ENCODE measurements at regions not wholly inside any gene's neighbourhood (a gene's known extent, or its start where the extent isn't known, plus 50 kb on each side); places are given as distances from the start of the nearest gene placed in this dataset.

DNA sequence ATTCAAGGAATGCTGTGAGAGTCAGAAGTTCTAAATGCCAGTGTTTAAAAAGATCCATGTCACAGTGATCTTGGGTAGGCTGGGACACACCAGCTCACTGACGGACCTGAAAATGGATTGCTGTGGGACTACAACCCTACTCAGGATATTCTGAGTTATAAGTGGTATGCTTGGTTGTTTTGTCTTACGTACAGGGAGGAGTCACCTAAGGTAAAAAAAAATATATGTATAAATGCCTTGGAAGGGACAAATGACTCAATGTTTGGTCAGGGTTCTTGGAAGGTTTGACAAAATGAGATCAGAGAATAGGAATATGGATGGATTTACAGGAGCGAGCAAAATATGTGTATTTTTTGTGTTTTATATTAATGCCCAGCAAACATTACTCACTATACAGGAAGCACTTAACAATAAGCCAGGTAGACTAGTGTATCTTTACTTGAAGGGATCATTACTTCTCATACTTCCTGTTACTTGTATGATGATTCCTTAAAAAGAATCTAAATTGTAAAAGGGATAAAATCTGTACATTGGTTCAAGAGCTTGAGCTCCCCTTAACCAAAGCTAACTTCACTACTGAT is 767.3 kb downstream of the GBE1 start:
- 83 to 87% methylated on average over 3 of the region's 3 CpGs for WGBS, 2 donors
- no peak for DNase-seq (ENCODE audit: low spot score in 2 of 2)

GRCh38 chr3:80993241-80993945 is 768.1 kb downstream of the GBE1 start:
- peaks cover 0 to 2% (median 0%) of the 10 kb centered on the region in 4 donors for H3K9me3 ChIP-seq
- WGBS, 2 donors, result 72 to 75% methylated on average over 2 of the region's 2 CpGs
- TF ChIP-seq POLR2A (IDR thresholded peaks at IDR 0.05), result no peak
- TF ChIP-seq EP300 (IDR thresholded peaks at IDR 0.05), result no peak
- TF ChIP-seq CTCF (IDR thresholded peaks at IDR 0.05), result no peak

More for the DNA sequence above, 767.3 kb downstream of the GBE1 start:
- Histone ChIP-seq H3K36me3 (no peaks in the 10 kb centered on the region), H3K27me3 (no peaks in the 10 kb centered on the region), H3K4me1 (no peaks in the 10 kb centered on the region), H3K27ac (no peak overlapping the region), H3K4me3 (no peak overlapping the region), H3K9me3 (no peaks in the 10 kb centered on the region)
- TF ChIP-seq POLR2A (IDR thresholded peaks at IDR 0.05) (no peak), CTCF (IDR thresholded peaks at IDR 0.05) (no peak), EP300 (IDR thresholded peaks at IDR 0.05) (no peak)

DNA sequence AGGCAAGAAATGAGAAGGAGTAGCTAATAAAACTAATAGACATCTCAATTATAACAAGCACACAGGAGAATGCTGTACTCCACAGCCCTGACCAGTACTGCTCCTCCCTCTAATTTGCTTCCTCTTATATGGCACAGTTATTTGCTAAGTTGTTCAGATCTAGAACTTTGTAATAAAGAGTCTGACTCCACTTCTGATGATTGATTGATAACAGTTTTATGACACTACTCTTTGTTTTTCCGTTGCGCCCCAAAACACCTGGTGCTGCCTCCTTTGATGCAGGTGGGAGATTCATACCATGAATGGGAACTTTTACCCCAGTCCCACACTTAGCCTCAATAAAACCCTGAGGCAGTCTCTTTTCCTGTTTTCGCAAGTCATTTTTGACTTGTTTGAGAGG is 777.7 kb downstream of the GBE1 start:
- Histone ChIP-seq H3K4me3 (no peak overlapping the region), H3K4me1 (no peaks in the 10 kb centered on the region), H3K27me3 (no peaks in the 10 kb centered on the region), H3K27ac (no peak overlapping the region), H3K9me3 (peaks cover 0 to 13% (median 0%) of the 10 kb centered on the region in 4 donors), H3K36me3 (no peaks in the 10 kb centered on the region)
- WGBS, 2 donors, result 40 to 48% methylated on average over 3 of the region's 3 CpGs
- TF ChIP-seq CTCF (IDR thresholded peaks at IDR 0.05) (no peak), EP300 (IDR thresholded peaks at IDR 0.05) (no peak), POLR2A (IDR thresholded peaks at IDR 0.05) (no peak)
- DNase-seq (ENCODE audit: low spot score in 2 of 2), result no peak

More at GRCh38 chr3:80993241-80993945, 768.1 kb downstream of the GBE1 start:
- Histone ChIP-seq H3K27ac (no peak overlapping the region), H3K27me3 (no peaks in the 10 kb centered on the region), H3K36me3 (no peaks in the 10 kb centered on the region), H3K4me1 (no peaks in the 10 kb centered on the region), H3K4me3 (no peak overlapping the region)
- DNase-seq (ENCODE audit: low spot score in 2 of 2), result no peak

DNA sequence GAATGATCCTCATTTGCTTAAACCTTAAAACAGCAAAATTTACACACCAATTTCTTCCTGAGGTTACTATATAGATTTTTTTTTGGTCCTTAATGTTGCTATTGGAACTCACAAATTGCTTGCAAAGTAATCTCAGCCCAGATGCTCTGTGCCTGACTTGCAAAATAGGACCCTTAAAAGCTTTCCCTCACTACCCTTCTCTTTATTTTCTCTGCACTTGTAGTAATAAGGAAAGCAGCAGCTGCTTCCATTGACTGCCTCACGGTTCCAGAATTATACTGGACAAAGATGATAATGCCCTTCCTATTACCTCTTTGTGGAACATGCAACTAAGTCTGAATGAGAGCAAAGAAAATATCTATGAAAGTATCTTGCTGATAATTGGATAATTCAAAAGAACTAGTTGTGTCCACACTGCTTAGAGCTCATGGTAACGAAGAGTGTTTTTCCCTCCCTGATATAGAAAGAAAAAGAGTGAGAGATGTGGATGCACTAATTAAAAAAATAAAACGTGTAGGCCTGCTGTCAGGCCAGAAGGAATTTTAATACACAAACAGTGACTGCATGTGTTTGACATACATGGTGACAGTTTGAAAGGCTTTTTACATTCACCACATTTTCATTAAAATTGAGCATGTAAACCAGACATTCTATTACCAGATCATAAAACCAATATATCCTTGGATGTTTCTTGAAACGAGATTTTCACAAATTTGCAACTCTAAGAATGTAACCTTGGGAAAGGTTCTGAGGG is 783.1 kb downstream of the GBE1 start:
- H3K27ac ChIP-seq, result no peak overlapping the region
- no peaks in the 10 kb centered on the region for H3K4me1 ChIP-seq
- TF ChIP-seq EP300 (IDR thresholded peaks at IDR 0.05) (no peak), CTCF (IDR thresholded peaks at IDR 0.05) (no peak), POLR2A (IDR thresholded peaks at IDR 0.05) (no peak)
- no peak overlapping the region for H3K4me3 ChIP-seq
- H3K9me3 ChIP-seq, result peaks cover 0 to 9% (median 0%) of the 10 kb centered on the region in 4 donors
- no peak for DNase-seq (ENCODE audit: low spot score in 2 of 2)
- no peaks in the 10 kb centered on the region for H3K27me3 ChIP-seq
- no peaks in the 10 kb centered on the region for H3K36me3 ChIP-seq
- WGBS, 2 donors, result 43% methylated on average over 4 of the region's 4 CpGs

- H3K4me3 ChIP-seq, result no peak overlapping the region
- no peaks in the 10 kb centered on the region for H3K27me3 ChIP-seq
- H3K9me3 ChIP-seq, result peaks cover 0 to 11% (median 0%) of the 10 kb centered on the region in 4 donors
- DNase-seq (ENCODE audit: low spot score in 2 of 2), result no peak
- H3K36me3 ChIP-seq, result no peaks in the 10 kb centered on the region
- no peak for TF ChIP-seq EP300 (IDR thresholded peaks at IDR 0.05)
- TF ChIP-seq CTCF (IDR thresholded peaks at IDR 0.05), result no peak
- TF ChIP-seq POLR2A (IDR thresholded peaks at IDR 0.05), result no peak
- H3K27ac ChIP-seq, result no peak overlapping the region
- 77 to 80% methylated on average over 1 of the region's 1 CpG for WGBS, 2 donors
- no peaks in the 10 kb centered on the region for H3K4me1 ChIP-seq
Measured at GRCh38 chr3:80970292-80970691, 791.2 kb downstream of the GBE1 start.

Measured in tibial nerve (tissue), 4 donors.